Activated CD4-positive, alpha-beta T cell treated with anti-CD3 and anti-CD28 coated beads, Interleukin-2, amount 10 ng/mL, durations not matched to agents 24 days and 14 days (primary cell): ENCODE measurements at regions not wholly inside any gene's neighbourhood (a gene's known extent, or its start where the extent isn't known, plus 50 kb on each side); places are given as distances from the start of the nearest gene placed in this dataset.

Experiments
- DNase-seq: peaks from one replicate; pipeline ENCODE4 v3.0.0; 2022
- H3K27ac Mint-ChIP-seq: one replicate; pipeline ENCODE4 v1.8.0; 2022; ENCODE audit warnings: mild to moderate bottlenecking, mixed read lengths
- H3K27me3 Mint-ChIP-seq: one replicate; pipeline ENCODE4 v1.8.0; 2022; ENCODE audit warnings: mixed read lengths
- H3K36me3 Mint-ChIP-seq: one replicate; pipeline ENCODE4 v1.8.0; 2022; ENCODE audit warnings: low read depth, mild to moderate bottlenecking, mixed read lengths
- H3K4me1 Mint-ChIP-seq: one replicate; pipeline ENCODE4 v1.8.0; 2021; ENCODE audit warnings: mixed read lengths
- H3K4me3 Mint-ChIP-seq: one replicate; pipeline ENCODE4 v1.8.0; 2022; ENCODE audit warnings: mild to moderate bottlenecking, moderate library complexity, mixed read lengths
- H3K9me3 Mint-ChIP-seq: one replicate; pipeline ENCODE4 v1.8.0; 2021; ENCODE audit warnings: mixed read lengths
- intact Hi-C: fragments of 100-400 bp; cut with micrococcal nuclease; formaldehyde crosslinking; loops from one replicate; pipeline ENCODE4 v1.15.1; 2023

- no peak for DNase-seq
- Mint-ChIP-seq H3K36me3 (no peaks in the 10 kb centered on the region), H3K4me1 (peaks cover 9% of the 10 kb centered on the region), H3K4me3 (no peak overlapping the region), H3K9me3 (peaks cover 16% of the 10 kb centered on the region), H3K27ac (no peak overlapping the region), H3K27me3 (peaks cover 4% of the 10 kb centered on the region)
- intact Hi-C loops, result no loop called here
Observed at GRCh38 chr2:225113371-225114015, 71.2 kb upstream of the DOCK10 start.

DNA sequence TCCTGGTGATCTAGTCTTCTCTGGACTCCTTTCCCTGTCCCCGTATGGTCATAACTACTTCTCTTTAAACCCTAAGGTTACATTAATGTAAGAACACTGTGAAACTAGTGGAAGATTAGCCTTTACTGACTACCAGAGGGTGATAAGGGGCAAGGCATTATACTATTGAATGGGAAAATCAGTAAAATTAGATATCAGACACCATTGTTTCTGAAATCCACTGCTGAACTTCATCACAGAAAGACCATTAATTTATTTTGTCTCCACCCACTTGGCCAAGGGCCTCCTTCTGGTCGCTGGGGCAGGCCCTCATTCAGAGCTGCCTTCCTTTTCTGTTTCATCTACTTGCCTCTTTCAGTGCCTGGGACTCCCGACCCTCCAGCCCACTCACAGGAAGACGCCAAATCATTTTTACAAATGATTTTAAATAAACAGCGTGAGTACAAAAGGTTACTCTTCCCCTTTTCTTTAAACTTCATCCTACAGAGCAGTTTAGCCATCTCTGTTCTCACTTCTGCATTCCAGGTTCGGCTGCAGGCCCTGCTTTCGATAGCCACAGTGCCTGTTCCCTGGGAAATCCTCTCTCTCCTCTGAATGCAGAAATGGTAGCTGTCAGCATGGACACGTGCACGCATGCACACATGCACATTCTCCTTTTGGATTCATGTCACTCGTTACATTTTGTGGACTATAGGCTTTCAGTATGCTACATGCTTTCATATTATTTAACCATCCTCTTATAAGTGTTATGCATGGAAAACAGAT, 70.3 kb upstream of the DOCK10 start:
- no peak overlapping the region for H3K4me3 Mint-ChIP-seq

GRCh38 chr2:225108805-225109204, 66.5 kb upstream of the DOCK10 start:
- H3K4me1 Mint-ChIP-seq, result no peaks in the 10 kb centered on the region
- peaks cover 7% of the 10 kb centered on the region for H3K27me3 Mint-ChIP-seq
- intact Hi-C loops, result no loop called here
- H3K27ac Mint-ChIP-seq, result no peak overlapping the region
- H3K9me3 Mint-ChIP-seq, result no peaks in the 10 kb centered on the region
- H3K4me3 Mint-ChIP-seq, result no peak overlapping the region
- no peaks in the 10 kb centered on the region for H3K36me3 Mint-ChIP-seq
- no peak for DNase-seq

More for the DNA sequence above, 70.3 kb upstream of the DOCK10 start:
- Mint-ChIP-seq H3K36me3 (no peaks in the 10 kb centered on the region), H3K4me1 (peaks cover 9% of the 10 kb centered on the region), H3K27ac (no peak overlapping the region), H3K27me3 (peaks cover 4% of the 10 kb centered on the region), H3K9me3 (peaks cover 16% of the 10 kb centered on the region)
- intact Hi-C loops, result no loop called here
- no peak for DNase-seq

DNA sequence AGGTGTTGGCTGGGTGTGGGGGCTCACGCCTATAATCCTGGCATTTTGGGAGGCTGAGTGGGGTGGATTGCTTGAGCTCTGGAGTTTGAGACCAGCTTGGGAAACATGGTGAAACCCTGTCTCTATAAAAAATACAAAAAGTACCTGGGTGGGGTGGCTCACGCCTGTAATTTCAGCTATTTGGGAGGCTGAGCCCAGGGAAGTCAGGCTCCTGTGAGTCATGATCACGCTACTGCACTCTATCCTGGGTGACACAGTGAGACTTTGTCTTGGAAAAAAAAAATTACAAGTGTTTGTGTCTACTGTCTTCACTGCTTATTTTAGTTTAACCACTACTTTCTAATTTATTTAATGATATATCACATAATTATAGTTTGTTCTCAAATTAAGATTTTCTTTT, 62.7 kb upstream of the DOCK10 start:
- Mint-ChIP-seq H3K4me1 (no peaks in the 10 kb centered on the region), H3K9me3 (no peaks in the 10 kb centered on the region), H3K27me3 (peaks cover 7% of the 10 kb centered on the region), H3K27ac (no peak overlapping the region), H3K4me3 (no peak overlapping the region), H3K36me3 (no peaks in the 10 kb centered on the region)
- no peak for DNase-seq
- intact Hi-C loops, result no loop called here

DNA sequence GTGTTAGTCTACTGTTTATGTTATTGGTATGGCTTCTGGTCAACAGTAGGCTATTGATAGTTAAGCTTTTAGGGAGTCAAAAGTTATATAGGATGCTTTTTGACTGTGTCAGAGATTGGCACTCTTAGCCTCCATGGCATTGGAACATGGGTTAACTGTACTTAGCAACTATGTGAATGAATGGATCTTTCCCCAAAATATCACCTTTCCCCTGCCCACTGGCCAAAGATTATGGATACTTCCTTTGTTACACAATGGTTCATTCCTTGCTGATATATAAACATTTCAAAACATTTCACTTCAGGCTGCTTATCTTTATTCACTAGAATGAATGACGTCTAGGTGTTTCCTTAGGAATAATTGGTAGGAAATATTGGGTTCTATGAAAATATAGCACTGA, 62.1 kb upstream of the DOCK10 start:
- Mint-ChIP-seq H3K36me3 (no peaks in the 10 kb centered on the region), H3K4me1 (no peaks in the 10 kb centered on the region), H3K27me3 (peaks cover 7% of the 10 kb centered on the region), H3K9me3 (no peaks in the 10 kb centered on the region), H3K4me3 (no peak overlapping the region), H3K27ac (no peak overlapping the region)
- intact Hi-C loops, result no loop called here
- no peak for DNase-seq

DNA sequence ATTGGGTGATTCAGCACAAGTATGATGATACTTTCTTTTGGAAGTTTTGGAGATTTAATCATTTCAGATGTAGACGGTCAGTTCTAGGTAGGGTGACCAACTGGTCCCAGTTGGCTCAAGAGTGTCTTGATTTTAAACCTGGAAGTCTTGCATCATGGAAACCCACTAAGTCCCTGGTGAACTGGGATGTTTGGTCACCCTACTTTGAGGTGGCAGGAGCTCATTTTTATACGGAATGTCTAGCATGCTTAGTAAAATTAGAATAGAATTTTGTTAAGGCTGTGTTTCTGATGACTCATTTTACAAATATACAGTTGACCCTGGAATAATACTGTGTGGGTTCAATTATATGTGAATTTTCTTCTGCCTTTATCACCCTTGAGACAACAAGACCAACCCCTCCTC, 61.5 kb upstream of the DOCK10 start:
- Mint-ChIP-seq H3K9me3 (no peaks in the 10 kb centered on the region), H3K36me3 (no peaks in the 10 kb centered on the region), H3K4me1 (no peaks in the 10 kb centered on the region), H3K27ac (no peak overlapping the region), H3K4me3 (no peak overlapping the region), H3K27me3 (peaks cover 3% of the 10 kb centered on the region)
- no peak for DNase-seq
- intact Hi-C loops, result no loop called here

DNA sequence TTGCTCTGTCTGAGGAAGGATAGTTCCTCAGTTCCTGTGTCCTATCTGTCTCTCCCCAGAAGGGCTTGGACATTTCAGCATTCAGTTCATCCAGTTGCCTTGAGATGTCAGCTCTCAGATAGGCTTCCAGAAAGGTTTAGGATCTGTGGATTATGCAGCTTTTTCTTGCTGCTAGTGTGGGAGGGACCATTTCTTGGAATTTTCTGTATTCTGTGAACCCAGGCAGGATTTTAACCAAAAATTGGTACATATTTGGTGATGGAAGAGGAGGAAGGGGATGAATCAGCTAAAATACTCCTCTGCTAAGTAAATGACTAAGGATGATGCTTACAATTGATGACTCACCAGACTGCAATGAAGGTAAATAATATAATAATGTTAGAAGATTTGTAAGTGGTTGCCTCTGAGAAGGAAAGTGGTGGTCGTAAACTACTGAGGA, 58.6 kb upstream of the DOCK10 start:
- Mint-ChIP-seq H3K36me3 (no peaks in the 10 kb centered on the region), H3K4me3 (no peak overlapping the region), H3K4me1 (no peaks in the 10 kb centered on the region), H3K27ac (no peak overlapping the region), H3K9me3 (no peaks in the 10 kb centered on the region), H3K27me3 (peaks cover 13% of the 10 kb centered on the region)
- intact Hi-C loops, result no loop called here
- DNase-seq, result no peak

DNA sequence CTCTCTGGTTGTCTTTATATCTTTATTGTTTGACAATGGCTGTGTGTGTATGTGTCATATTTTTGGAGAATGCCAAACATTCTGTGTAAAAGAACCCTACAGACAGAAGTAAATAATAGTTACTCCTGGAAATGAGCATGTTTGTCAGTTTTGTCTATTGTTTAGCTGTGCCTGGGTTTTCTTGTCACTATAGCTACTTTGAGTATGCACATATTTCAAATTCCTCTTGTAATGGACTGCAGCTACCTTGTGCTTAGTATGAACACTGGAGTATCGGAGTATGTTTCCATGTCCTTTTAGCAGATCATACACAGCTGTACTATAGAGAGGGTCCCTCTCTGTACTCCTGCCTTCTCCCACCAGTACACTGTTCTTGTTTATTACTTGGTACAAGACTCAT, 58.0 kb upstream of the DOCK10 start:
- peaks cover 11% of the 10 kb centered on the region for H3K27me3 Mint-ChIP-seq
- H3K36me3 Mint-ChIP-seq, result no peaks in the 10 kb centered on the region
- H3K27ac Mint-ChIP-seq, result no peak overlapping the region
- no peaks in the 10 kb centered on the region for H3K4me1 Mint-ChIP-seq
- DNase-seq, result no peak
- intact Hi-C loops, result no loop called here
- no peaks in the 10 kb centered on the region for H3K9me3 Mint-ChIP-seq
- no peak overlapping the region for H3K4me3 Mint-ChIP-seq

- Mint-ChIP-seq H3K4me3 (no peak overlapping the region), H3K27ac (no peak overlapping the region), H3K36me3 (no peaks in the 10 kb centered on the region), H3K27me3 (peaks cover 24% of the 10 kb centered on the region), H3K4me1 (no peaks in the 10 kb centered on the region), H3K9me3 (peaks cover 5% of the 10 kb centered on the region)
- intact Hi-C loops, result no loop called here
- DNase-seq, result no peak
Observed at GRCh38 chr2:225097035-225097434, 54.8 kb upstream of the DOCK10 start.
